K562 (cell line): ENCODE measurements at regions not wholly inside any gene's neighbourhood (a gene's known extent, or its start where the extent isn't known, plus 50 kb on each side); places are given as distances from the start of the nearest gene placed in this dataset.

Source experiments
- ATAC-seq: fragments of 200-7000 bp; cut with Tn5 transposase; 3 replicates; pipeline ENCODE4 v1.9.1; 2020; ENCODE audit warnings: moderate library complexity
- BruUV-seq: library from RNA; stranded (reverse); fragments of 400-500 nt; replicated peaks from 2 replicates; lab custom pipeline; 2021; lab: Mats Ljungman, UMichigan
- CTCF ChIA-PET: fragments of 300-600 bp; formaldehyde crosslinking; extraction: SDS; loops from one replicate; lab custom pipeline; 2021; ENCODE audit warnings: low intra/inter-chr PET ratio; lab: Yijun Ruan, JAX
- POLR2A ChIA-PET: fragments of 300-600, 350-650 bp; sonication (Branson Sonifier 250); formaldehyde crosslinking; extraction: SDS; loops from one replicate; lab custom pipeline; 2021; ENCODE audit warnings: antibody characterized with exemption, inconsistent platforms; lab: Yijun Ruan, JAX
- DNase-seq, 4 experiments: peaks; one replicate each; pipeline versions ENCODE4 v3.0.0 to v3.0.0-alpha.2; 2011 to 2018; ENCODE audit warnings: low spot score in 3 of 4, mixed read lengths in 3 of 4; ENCODE audit errors: extremely low read depth in 1 of 4
- FAIRE-seq: peaks from 2 replicates; lab custom pipeline; 2011; peaks lifted over from hg19 to GRCh38; lab: Jason Lieb, UNC
- H2AFZ ChIP-seq: 2 replicates; pipeline ENCODE4 v1.6.0; 2011; ENCODE audit warnings: low read depth, low read length, control low read depth, inconsistent platforms
- H3K27ac ChIP-seq: fragments of 200-600 bp; 3 replicates; pipeline ENCODE4 v1.8.0; 2011; ENCODE audit warnings: low read depth, mild to moderate bottlenecking, control low read depth, inconsistent platforms, low read length, moderate library complexity, mixed read lengths; ENCODE audit errors: extremely low read depth
- H3K27me3 ChIP-seq, 2 experiments: fragments of 300-600 bp in 1 of 2; 2 replicates in 1 of 2; 3 replicates in 1 of 2; pipeline versions ENCODE4 v1.6.0 to v1.8.0; 2011; ENCODE audit warnings: inconsistent platforms in 2 of 2, low read length in 2 of 2, mild to moderate bottlenecking in 1 of 2, mixed read lengths in 1 of 2, moderate library complexity in 1 of 2; ENCODE audit not compliant: control insufficient read depth in 2 of 2, insufficient read depth in 2 of 2
- H3K36me3 ChIP-seq: fragments of 300-600 bp; 3 replicates; pipeline ENCODE4 v1.8.0; 2011; ENCODE audit warnings: mild to moderate bottlenecking, low read length, inconsistent platforms; ENCODE audit not compliant: control insufficient read depth, insufficient read depth
- H3K4me1 ChIP-seq, 2 experiments: fragments of 200-600 bp in 1 of 2; replicated peaks in 1 of 2; 2 replicates in 1 of 2; 3 replicates in 1 of 2; pipeline versions ENCODE4 v1.5.1 to v1.8.0; 2011; ENCODE audit warnings: inconsistent platforms in 2 of 2, low read length in 2 of 2, mild to moderate bottlenecking in 1 of 2, mixed read lengths in 1 of 2, moderate library complexity in 1 of 2; ENCODE audit not compliant: control insufficient read depth in 2 of 2, insufficient read depth in 2 of 2
- H3K4me2 ChIP-seq: 2 replicates; pipeline ENCODE4 v1.6.1; 2011; ENCODE audit warnings: low read length, control low read depth, inconsistent platforms, mixed read lengths; ENCODE audit not compliant: insufficient read depth
- H3K4me3 ChIP-seq: fragments of 200-600 bp; sonication (generic), shearing (Covaris generic); 2 replicates; pipeline ENCODE4 v1.5.1; 2016; ENCODE audit warnings: control low read depth, inconsistent platforms
- H3K79me2 ChIP-seq: fragments of 200-600 bp; 3 replicates; pipeline ENCODE4 v1.8.0; 2011; ENCODE audit warnings: low read length, inconsistent platforms; ENCODE audit not compliant: control insufficient read depth, insufficient read depth
- H3K9ac ChIP-seq, 2 experiments: 2 replicates each; pipeline versions ENCODE4 v1.6.0 to v1.6.1; 2011; ENCODE audit warnings: low read depth in 2 of 2, low read length in 2 of 2, control low read depth in 1 of 2, inconsistent platforms in 1 of 2, mild to moderate bottlenecking in 1 of 2, mixed read lengths in 1 of 2; ENCODE audit not compliant: insufficient read depth in 1 of 2
- H3K9me1 ChIP-seq: one replicate; pipeline ENCODE4 v1.6.0; 2011; ENCODE audit warnings: inconsistent platforms, mild to moderate bottlenecking, low read length, moderate library complexity; ENCODE audit not compliant: control insufficient read depth, insufficient read depth
- H3K9me3 ChIP-seq: replicated peaks from 2 replicates; pipeline ENCODE4 v1.5.1; 2011; ENCODE audit warnings: low read depth, low read length, inconsistent platforms; ENCODE audit not compliant: control insufficient read depth, insufficient read depth
- H4K20me1 ChIP-seq: replicated peaks from 2 replicates; pipeline ENCODE4 v1.6.1; 2011; ENCODE audit warnings: low read length, inconsistent platforms, mixed read lengths; ENCODE audit not compliant: control insufficient read depth, insufficient read depth
- ATF3 ChIP-seq, 2 experiments: fragments of 450-650 bp in 1 of 2; sonication (generic) in 1 of 2; formaldehyde crosslinking in 1 of 2; IDR thresholded peaks in 1 of 2; conservative IDR thresholded peaks in 1 of 2; 2 replicates each; pipeline versions ENCODE4 v1.6.1 to v1.8.1; 2016 to 2023; ENCODE audit warnings: mild to moderate bottlenecking in 2 of 2, moderate library complexity in 2 of 2, inconsistent platforms in 1 of 2, missing genetic modification reagents in 1 of 2
- DACH1 ChIP-seq: fragments of 450-650 bp; IDR thresholded peaks from 2 replicates; pipeline ENCODE4 v1.6.1; 2018; ENCODE audit not compliant: partially characterized antibody
- DMBX1 ChIP-seq: fragments of 250-450 bp; sonication (Bioruptor Pico); IDR thresholded peaks from 2 replicates; pipeline ENCODE4 v1.8.0; 2022; ENCODE audit warnings: inconsistent platforms, mild to moderate bottlenecking, moderate library complexity, borderline replicate concordance
- FOXK1 ChIP-seq: sonication (generic); formaldehyde crosslinking; IDR thresholded peaks from 2 replicates; pipeline ENCODE4 v1.8.0; 2022; ENCODE audit warnings: missing genetic modification reagents, mild to moderate bottlenecking, borderline replicate concordance
- HNRNPH1 ChIP-seq: fragments of 200-400 bp; formaldehyde crosslinking; optimal IDR thresholded peaks from 2 replicates; pipeline ENCODE3; 2017; ENCODE audit warnings: low read depth, mild to moderate bottlenecking, low read length, moderate library complexity
- KLF6 ChIP-seq: fragments of 250-450 bp; sonication (Bioruptor Pico); IDR thresholded peaks from 2 replicates; pipeline ENCODE4 v1.4.0; 2020; ENCODE audit warnings: mild to moderate bottlenecking, moderate library complexity, borderline replicate concordance
- TOE1 ChIP-seq, 2 experiments: fragments of 450-650 bp in 1 of 2; sonication (generic) in 1 of 2; formaldehyde crosslinking in 1 of 2; IDR thresholded peaks; 2 replicates each; pipeline versions ENCODE4 v1.7.1 to v1.8.0; 2016 to 2022; ENCODE audit warnings: borderline replicate concordance in 2 of 2, mild to moderate bottlenecking in 2 of 2, antibody characterized with exemption in 1 of 2, inconsistent platforms in 1 of 2, low read depth in 1 of 2, missing genetic modification reagents in 1 of 2, moderate library complexity in 1 of 2
- ZC3H4 ChIP-seq: sonication (generic); formaldehyde crosslinking; IDR thresholded peaks from 2 replicates; pipeline ENCODE4 v1.9.0; 2021; ENCODE audit warnings: missing genetic modification reagents, borderline replicate concordance
- ZNF384 ChIP-seq: IDR thresholded peaks from 2 replicates; pipeline ENCODE4 v1.6.1; 2012; ENCODE audit warnings: low read depth, low read length, improper control_type of control experiment
- ZNF586 ChIP-seq: fragments of 450-650 bp; formaldehyde crosslinking; conservative IDR thresholded peaks from 2 replicates; pipeline ENCODE4 v1.4.0; 2020; ENCODE audit warnings: mild to moderate bottlenecking, moderate library complexity
- ZNF644 ChIP-seq: fragments of 200-800 bp; sonication (Bioruptor generic); IDR thresholded peaks from 2 replicates; pipeline ENCODE4 v1.6.1; 2016; ENCODE audit warnings: low read depth, missing genetic modification characterization, missing compliant biosample characterization
- ZSCAN29 ChIP-seq: fragments of 450-650 bp; IDR thresholded peaks from 2 replicates; pipeline ENCODE4 v1.6.1; 2017
- WGBS: fragments of 100-300 bp; shearing (Covaris generic); methylation state at CpG from one replicate; pipeline ENCODE4 v1.1.6; 2016; ENCODE audit warnings: low coverage, mixed read lengths; ENCODE audit not compliant: insufficient coverage; ENCODE audit errors: missing lambda C conversion rate; 5-methylcytosine and 5-hydroxymethylcytosine counted together
- in situ Hi-C: fragments of 300-500 bp; cut with MboI; formaldehyde crosslinking; loops from 4 replicates; pipeline ENCODE4 v1.15.0; 2018; ENCODE audit warnings: inconsistent platforms, mixed read lengths
- intact Hi-C: fragments of 100-400 bp; cut with micrococcal nuclease; formaldehyde crosslinking; loops from 2 replicates; pipeline ENCODE4 v1.14.2; 2022
- TF ChIP-seq, protein P1 (sequence below): fragments of 250-450 bp; sonication (Bioruptor Pico); IDR thresholded peaks from 2 replicates; pipeline ENCODE4 v1.4.0; 2020; ENCODE audit warnings: mild to moderate bottlenecking, moderate library complexity
- TF ChIP-seq, protein P2 (sequence below): fragments of 200-400 bp; formaldehyde crosslinking; IDR thresholded peaks from 2 replicates; pipeline ENCODE4 v1.6.1; 2017; ENCODE audit warnings: mild to moderate bottlenecking, low read depth, low read length, moderate library complexity

GRCh38 chr14:30330033-30330432 is 228.9 kb upstream of the G2E3 start:
- Histone ChIP-seq H3K4me2 (no peak overlapping the region), H3K27me3 (no peaks in the 10 kb centered on the region), H3K79me2 (no peaks in the 10 kb centered on the region), H3K4me1 (no peaks in the 10 kb centered on the region; a peak in 1 of 5 replicates), H3K4me3 (no peak overlapping the region), H3K9me1 (no peaks in the 10 kb centered on the region), H3K9me3 (0 out of 2 replicates have a peak, but pooled peaks cover 3% of the 10 kb centered on the region), H3K27ac (no peak overlapping the region), H4K20me1 (no peaks in the 10 kb centered on the region), H3K9ac (no peak overlapping the region), H3K36me3 (no peaks in the 10 kb centered on the region), H2AFZ (no peak overlapping the region)
- DNase-seq (no peak), FAIRE-seq (no peak), ATAC-seq (no peak)
- no TSS peak for BruUV-seq
- in situ Hi-C loops: no loop called here
- POLR2A ChIA-PET: no interaction called here
- CTCF ChIA-PET: no interaction called here
- 4% methylated on average over 6 of the region's 6 CpGs for WGBS
- no peak for TF ChIP-seq FOXK1
- no peak for TF ChIP-seq DMBX1 (CRISPR knock-in tag)
- TF ChIP-seq ATF3 (IDR thresholded peaks at IDR 0.05): no peak
- no peak for TF ChIP-seq ATF3 (CRISPR knock-in tag; conservative IDR thresholded peaks at IDR 0.05)
- no peak for TF ChIP-seq ZNF384
- no peak for TF ChIP-seq KLF6 (CRISPR knock-in tag)
- no peak for TF ChIP-seq HNRNPH1
- no peak for TF ChIP-seq ZNF644 (tag)
- TF ChIP-seq, protein P1, sequence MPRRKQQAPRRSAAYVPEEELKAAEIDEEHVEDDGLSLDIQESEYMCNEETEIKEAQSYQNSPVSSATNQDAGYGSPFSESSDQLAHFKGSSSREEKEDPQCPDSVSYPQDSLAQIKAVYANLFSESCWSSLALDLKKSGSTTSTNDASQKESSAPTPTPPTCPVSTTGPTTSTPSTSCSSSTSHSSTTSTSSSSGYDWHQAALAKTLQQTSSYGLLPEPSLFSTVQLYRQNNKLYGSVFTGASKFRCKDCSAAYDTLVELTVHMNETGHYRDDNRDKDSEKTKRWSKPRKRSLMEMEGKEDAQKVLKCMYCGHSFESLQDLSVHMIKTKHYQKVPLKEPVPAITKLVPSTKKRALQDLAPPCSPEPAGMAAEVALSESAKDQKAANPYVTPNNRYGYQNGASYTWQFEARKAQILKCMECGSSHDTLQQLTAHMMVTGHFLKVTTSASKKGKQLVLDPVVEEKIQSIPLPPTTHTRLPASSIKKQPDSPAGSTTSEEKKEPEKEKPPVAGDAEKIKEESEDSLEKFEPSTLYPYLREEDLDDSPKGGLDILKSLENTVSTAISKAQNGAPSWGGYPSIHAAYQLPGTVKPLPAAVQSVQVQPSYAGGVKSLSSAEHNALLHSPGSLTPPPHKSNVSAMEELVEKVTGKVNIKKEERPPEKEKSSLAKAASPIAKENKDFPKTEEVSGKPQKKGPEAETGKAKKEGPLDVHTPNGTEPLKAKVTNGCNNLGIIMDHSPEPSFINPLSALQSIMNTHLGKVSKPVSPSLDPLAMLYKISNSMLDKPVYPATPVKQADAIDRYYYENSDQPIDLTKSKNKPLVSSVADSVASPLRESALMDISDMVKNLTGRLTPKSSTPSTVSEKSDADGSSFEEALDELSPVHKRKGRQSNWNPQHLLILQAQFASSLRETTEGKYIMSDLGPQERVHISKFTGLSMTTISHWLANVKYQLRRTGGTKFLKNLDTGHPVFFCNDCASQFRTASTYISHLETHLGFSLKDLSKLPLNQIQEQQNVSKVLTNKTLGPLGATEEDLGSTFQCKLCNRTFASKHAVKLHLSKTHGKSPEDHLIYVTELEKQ (CRISPR knock-in tag): no peak
- TF ChIP-seq ZNF586 (CRISPR knock-in tag): no peak
- TF ChIP-seq DACH1: no peak
- TF ChIP-seq ZC3H4: no peak
- no peak for TF ChIP-seq ZSCAN29
- TF ChIP-seq, protein P2, sequence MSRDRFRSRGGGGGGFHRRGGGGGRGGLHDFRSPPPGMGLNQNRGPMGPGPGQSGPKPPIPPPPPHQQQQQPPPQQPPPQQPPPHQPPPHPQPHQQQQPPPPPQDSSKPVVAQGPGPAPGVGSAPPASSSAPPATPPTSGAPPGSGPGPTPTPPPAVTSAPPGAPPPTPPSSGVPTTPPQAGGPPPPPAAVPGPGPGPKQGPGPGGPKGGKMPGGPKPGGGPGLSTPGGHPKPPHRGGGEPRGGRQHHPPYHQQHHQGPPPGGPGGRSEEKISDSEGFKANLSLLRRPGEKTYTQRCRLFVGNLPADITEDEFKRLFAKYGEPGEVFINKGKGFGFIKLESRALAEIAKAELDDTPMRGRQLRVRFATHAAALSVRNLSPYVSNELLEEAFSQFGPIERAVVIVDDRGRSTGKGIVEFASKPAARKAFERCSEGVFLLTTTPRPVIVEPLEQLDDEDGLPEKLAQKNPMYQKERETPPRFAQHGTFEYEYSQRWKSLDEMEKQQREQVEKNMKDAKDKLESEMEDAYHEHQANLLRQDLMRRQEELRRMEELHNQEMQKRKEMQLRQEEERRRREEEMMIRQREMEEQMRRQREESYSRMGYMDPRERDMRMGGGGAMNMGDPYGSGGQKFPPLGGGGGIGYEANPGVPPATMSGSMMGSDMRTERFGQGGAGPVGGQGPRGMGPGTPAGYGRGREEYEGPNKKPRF: no peak
- TF ChIP-seq TOE1 (IDR thresholded peaks at IDR 0.05; ENCODE audit: borderline replicate concordance): no peak
- TF ChIP-seq TOE1 (CRISPR knock-in tag; IDR thresholded peaks at IDR 0.05; ENCODE audit: borderline replicate concordance, low read depth): no peak
- intact Hi-C loops: no loop called here
